IgD-negative memory B cell (primary cell): ENCODE measurements at regions not wholly inside any gene's neighbourhood (a gene's known extent, or its start where the extent isn't known, plus 50 kb on each side); places are given as distances from the start of the nearest gene placed in this dataset.
A peak's percentile ranks its signal among the peaks of the same experiment; 100 is the strongest.

Source experiments
- H3K27ac Mint-ChIP-seq, 3 donors: one replicate each; pipeline ENCODE4 v1.8.0; 2020 to 2022; ENCODE audit warnings: mild to moderate bottlenecking in 3 of 3, mixed read lengths in 3 of 3, moderate library complexity in 1 of 3
- H3K27me3 Mint-ChIP-seq: one replicate; pipeline ENCODE4 v1.8.0; 2021; ENCODE audit warnings: mixed read lengths
- H3K36me3 Mint-ChIP-seq: one replicate; pipeline ENCODE4 v1.8.0; 2020; ENCODE audit warnings: mild to moderate bottlenecking, mixed read lengths
- H3K4me1 Mint-ChIP-seq, 3 donors: one replicate each; pipeline ENCODE4 v1.8.0; 2020 to 2022; ENCODE audit warnings: mixed read lengths in 3 of 3, mild to moderate bottlenecking in 1 of 3
- H3K4me3 Mint-ChIP-seq, 4 donors: one replicate each; pipeline ENCODE4 v1.8.0; 2020 to 2022; ENCODE audit warnings: mild to moderate bottlenecking in 4 of 4, mixed read lengths in 4 of 4, moderate library complexity in 3 of 4
- H3K9me3 Mint-ChIP-seq, 3 donors: one replicate each; pipeline ENCODE4 v1.8.0; 2020 to 2021; ENCODE audit warnings: mixed read lengths in 3 of 3, mild to moderate bottlenecking in 1 of 3

DNA sequence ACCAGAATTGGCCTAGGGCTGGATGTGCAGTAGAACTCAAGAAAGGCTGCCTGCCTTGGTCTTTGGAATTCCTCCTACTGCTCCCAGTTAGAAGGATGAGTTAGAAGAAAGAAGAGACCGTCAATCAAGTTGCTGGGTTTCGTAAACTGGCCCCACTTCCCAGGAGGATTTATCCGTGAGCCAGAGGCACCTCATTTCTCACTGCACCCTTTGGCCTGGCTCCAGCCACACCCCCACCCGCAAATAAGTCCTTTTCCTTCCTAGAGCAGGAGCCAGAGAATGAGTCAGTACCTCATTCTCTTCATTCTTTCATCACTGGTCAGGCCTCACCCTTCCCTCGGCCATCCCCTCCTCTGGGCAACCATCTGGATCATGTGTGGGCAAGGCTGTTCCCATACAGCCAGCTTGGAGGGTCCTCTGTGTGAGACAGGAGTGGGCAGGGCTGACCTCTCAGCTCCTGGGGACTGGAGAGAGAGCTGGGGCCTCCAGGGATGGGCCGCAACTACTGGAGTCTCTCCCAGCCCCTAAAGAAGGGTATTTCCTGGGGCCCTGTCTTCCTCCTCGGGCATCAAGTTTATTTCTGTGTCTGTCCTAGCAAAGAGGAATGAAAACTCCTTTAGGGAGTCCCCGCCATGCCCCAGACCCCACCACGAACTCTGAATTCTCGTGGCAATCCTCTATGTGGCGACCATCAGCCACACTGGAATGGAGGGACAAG is 87.2 kb upstream of the DUSP5 start:
- Mint-ChIP-seq H3K9me3 (no peaks in the 10 kb centered on the region), H3K36me3 (peaks cover 1% of the 10 kb centered on the region), H3K4me3 (peak overlapping the region in 2 of 4 donors; percentile 67 to 71), H3K27me3 (peaks cover 33% of the 10 kb centered on the region), H3K4me1 (peaks cover 22 to 61% (median 54%) of the 10 kb centered on the region in 3 donors), H3K27ac (peak overlapping the region in 1 of 3 donors; percentile 52)

DNA sequence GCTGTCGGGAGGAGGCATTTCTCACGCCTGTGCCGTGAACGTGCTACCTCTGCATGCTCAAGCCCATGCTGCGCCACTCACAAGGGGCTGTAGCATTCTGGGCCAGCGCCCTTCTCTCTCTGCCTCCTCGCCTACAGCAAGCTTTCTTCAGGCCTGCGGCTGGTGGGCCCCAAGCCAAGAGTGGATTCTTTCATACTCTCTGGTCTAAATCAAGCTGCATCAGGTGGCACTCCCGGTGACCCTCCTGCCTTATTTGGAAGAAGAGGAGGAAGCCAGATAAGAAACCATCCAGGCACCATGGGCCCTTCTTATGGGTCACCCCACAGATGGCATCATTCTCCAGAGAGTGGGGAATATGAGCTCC is 86.7 kb upstream of the DUSP5 start:
- peaks cover 31% of the 10 kb centered on the region for H3K27me3 Mint-ChIP-seq
- peaks cover 1% of the 10 kb centered on the region for H3K36me3 Mint-ChIP-seq
- H3K4me1 Mint-ChIP-seq = peaks cover 22 to 66% (median 60%) of the 10 kb centered on the region in 3 donors
- H3K27ac Mint-ChIP-seq = peak overlapping the region in 1 of 3 donors; percentile 52
- H3K4me3 Mint-ChIP-seq = no peak overlapping the region
- H3K9me3 Mint-ChIP-seq = no peaks in the 10 kb centered on the region

DNA sequence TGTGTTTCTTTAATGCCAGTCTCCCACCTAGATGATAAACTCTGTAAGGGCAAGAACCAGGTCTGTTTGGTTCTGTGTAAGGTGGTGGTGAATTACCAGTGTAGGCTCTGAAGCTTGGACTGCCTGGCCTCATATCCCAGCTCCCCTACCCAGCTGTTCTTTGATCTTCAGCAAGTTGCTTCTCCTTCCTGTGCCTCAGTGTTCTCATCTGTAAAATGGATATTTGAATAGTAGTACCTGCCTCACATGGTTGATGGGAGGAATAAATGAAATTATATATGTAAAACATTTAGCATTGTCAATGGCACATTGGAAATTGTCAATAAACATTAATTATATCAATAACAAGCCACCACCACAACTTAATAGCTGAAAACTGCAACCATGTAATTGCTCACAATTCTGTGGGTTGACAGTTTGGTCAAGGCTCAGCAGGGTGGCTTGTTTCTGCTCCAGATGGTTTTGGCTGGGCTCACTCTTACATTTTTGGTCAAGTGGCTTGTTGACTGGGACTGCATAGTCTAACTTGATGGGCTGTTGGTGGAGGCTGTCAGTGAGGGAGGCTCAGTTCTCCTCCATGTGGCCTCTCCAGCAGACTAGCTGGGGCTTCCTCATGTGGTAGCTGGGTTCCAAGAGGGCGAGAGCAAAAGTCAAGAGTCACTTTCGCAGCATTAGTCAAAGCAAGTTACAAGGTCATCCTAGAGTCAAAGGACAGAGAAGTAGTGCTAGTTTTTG is 84.5 kb upstream of the DUSP5 start:
- Mint-ChIP-seq H3K27ac (peak overlapping the region; percentile 23 to 90 (median 65)), H3K27me3 (peaks cover 14% of the 10 kb centered on the region), H3K9me3 (no peaks in the 10 kb centered on the region), H3K4me3 (peak overlapping the region in 1 of 4 donors; percentile 82), H3K36me3 (peaks cover 1% of the 10 kb centered on the region), H3K4me1 (peaks cover 22 to 65% (median 52%) of the 10 kb centered on the region in 3 donors)

DNA sequence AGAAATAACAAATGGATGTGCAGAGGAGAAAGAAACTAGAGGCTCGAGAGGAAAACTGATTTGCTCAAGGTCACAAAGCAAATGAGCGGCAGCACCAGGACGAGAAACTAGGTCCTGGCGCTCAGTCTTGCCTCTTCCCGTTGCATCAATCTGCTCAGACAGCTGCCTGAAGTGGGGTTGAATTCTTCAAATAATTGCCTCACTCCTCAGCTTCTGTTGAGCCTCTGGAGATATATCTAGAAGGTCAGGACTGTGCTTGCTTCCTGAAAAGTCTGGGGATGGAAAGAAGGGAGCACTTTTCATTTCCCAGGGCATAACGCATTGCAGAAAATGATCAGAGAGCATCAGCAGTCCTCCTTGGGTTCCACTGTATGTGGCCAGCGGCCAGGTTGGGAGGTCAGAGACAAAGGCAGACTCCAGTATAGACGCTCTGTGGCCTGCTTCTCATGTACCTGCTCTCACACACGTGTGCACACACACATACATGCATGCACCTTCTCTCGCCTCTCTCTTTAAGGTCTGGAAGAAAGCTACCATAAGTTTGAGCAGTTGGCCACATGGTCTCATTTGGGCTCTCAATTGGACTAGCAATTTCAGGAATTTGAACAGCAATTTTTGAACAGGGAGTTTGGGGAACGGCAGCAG is 83.7 kb upstream of the DUSP5 start:
- H3K27me3 Mint-ChIP-seq = peaks cover 14% of the 10 kb centered on the region
- peak overlapping the region; percentile 23 to 90 (median 65) for H3K27ac Mint-ChIP-seq
- H3K4me1 Mint-ChIP-seq = peaks cover 22 to 59% (median 55%) of the 10 kb centered on the region in 3 donors
- H3K4me3 Mint-ChIP-seq = peak overlapping the region; percentile 7 to 88 (median 65)
- no peaks in the 10 kb centered on the region for H3K9me3 Mint-ChIP-seq
- peaks cover 1% of the 10 kb centered on the region for H3K36me3 Mint-ChIP-seq

DNA sequence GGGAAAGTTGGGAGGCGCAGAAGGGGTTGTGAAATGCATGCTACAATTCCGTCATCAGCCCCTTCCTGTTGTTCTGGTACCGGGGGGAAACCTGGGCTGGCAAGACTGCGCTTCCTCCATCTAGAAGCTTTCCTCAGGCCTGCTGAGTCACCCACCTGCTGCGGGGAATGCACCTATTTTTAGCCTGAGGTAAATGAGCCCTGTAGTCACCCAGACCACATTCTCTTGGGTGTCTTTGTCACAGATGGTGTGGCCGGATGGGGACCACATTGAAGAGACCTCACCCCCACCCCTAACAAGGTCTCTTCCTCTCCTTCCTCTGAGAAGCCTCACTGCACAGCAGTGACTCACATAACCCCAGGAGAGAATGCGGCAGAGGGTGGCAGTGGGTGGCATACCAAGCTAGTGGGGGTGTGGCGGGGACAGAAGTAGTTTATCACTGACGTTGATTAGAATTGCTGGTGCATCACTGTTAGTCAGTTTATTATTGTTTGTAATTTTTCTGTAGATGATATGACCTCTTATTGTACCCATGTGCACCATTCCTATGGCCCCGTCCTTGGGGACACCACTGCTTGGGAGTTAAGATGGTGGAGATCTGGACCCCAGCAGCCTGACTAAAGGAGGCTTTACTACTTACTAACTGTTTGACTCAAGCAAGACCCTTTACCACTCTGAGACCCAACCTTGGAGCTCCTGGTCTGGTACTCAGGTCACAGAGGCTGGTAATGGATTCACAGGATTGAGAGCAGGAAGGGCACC is 83.0 kb upstream of the DUSP5 start:
- peaks cover 1% of the 10 kb centered on the region for H3K36me3 Mint-ChIP-seq
- peaks cover 22 to 57% (median 49%) of the 10 kb centered on the region in 3 donors for H3K4me1 Mint-ChIP-seq
- peak overlapping the region; percentile 21 to 90 (median 65) for H3K27ac Mint-ChIP-seq
- H3K9me3 Mint-ChIP-seq = no peaks in the 10 kb centered on the region
- peak overlapping the region; percentile 7 to 88 (median 65) for H3K4me3 Mint-ChIP-seq
- H3K27me3 Mint-ChIP-seq = peaks cover 20% of the 10 kb centered on the region

DNA sequence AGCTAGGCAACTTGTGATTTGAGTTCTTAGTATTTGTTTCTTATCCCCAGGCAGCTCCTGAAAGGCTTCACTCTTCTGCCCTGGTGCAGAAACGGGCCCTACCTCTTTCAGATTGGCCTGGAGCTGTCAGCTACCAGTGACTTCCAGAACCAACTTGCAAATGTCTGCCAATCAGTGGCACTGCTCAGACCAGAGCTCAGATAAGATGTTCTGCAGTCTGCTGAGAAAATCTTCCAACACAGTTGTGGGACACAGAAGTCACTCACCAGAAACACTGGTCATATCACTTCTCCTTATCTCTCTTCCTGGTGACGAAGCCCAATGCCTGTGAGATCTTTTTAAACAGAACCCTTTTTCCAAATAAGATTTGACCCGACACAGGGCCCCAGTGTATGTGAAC is 81.9 kb upstream of the DUSP5 start:
- Mint-ChIP-seq H3K36me3 (no peaks in the 10 kb centered on the region), H3K27ac (peak overlapping the region in 1 of 3 donors; percentile 5), H3K4me1 (peaks cover 29 to 53% (median 45%) of the 10 kb centered on the region in 3 donors), H3K27me3 (peaks cover 21% of the 10 kb centered on the region), H3K9me3 (no peaks in the 10 kb centered on the region), H3K4me3 (peak overlapping the region in 1 of 4 donors; percentile 68)

DNA sequence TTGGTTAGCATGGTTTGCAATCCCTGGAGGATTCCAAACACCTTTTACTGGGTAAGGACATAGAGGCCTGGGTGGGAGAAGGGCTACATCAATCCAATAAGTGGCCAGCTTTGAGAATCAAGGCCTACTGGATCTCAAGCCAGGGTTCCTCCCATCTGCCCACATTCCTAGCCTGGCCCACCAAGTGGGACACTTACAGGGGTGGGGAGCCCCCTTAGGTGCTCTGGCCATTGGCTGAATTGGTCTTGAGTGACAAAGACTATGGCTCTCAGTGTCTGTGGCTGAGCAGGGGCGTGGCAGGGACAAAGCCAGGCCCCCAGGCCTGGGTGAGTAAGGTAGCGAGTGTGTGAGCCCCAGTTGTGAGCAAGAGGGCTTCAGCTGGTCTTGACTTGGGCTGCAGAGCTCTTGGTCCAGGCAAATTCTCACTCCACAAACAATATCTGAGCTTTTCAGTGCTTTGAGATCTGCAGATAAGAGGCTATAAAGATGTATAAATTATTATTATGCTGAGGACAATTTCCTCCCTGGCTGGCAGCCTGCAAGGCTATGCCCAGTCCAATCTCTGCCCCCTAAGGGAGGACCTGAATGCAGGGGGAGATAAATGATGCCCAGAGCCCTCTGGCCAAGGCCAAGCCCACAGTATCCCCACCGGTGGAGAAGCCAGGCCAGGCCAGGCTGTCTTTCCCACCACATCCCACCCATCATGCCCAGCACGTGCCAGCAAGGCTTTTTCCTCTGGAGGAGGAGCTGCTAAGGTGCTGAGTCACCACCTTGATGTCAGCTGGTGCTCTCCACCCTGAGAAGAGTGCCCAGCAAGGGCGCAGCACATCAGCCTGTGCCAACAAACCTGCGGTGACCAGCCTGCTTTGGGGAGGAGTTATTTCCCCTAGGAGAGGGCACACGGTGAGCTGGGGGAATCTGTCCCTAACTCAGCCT is 80.7 kb upstream of the DUSP5 start:
- no peak overlapping the region for H3K27ac Mint-ChIP-seq

DNA sequence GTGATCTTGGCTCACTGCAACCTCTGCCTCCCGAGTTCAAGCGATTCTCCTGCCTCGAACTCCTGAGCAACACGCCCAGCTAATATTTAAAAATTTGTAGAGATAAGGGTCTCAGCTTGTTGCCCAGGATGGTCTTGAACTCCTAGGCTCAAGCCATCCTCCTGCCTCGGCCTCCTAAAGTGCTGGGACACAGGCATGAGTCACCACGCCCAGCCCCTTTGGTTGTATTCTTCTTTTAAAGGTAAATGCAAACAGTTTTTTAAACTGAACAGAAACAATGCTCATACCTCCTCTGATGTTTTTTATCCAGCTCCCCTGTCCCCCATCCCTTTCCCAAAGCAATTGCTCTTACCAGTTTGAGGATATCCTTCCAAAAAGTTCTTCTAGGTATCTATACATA is 79.5 kb upstream of the DUSP5 start:
- Mint-ChIP-seq H3K4me3 (no peak overlapping the region), H3K9me3 (no peaks in the 10 kb centered on the region), H3K27me3 (peaks cover 27% of the 10 kb centered on the region), H3K27ac (no peak overlapping the region), H3K36me3 (peaks cover 2% of the 10 kb centered on the region), H3K4me1 (peaks cover 32 to 45% (median 38%) of the 10 kb centered on the region in 3 donors)

More for the DNA sequence above, 80.7 kb upstream of the DUSP5 start:
- Mint-ChIP-seq H3K36me3 (peaks cover 2% of the 10 kb centered on the region), H3K9me3 (no peaks in the 10 kb centered on the region), H3K4me3 (peak overlapping the region in 1 of 4 donors; percentile 44), H3K4me1 (peaks cover 38 to 56% (median 41%) of the 10 kb centered on the region in 3 donors), H3K27me3 (peaks cover 27% of the 10 kb centered on the region)

DNA sequence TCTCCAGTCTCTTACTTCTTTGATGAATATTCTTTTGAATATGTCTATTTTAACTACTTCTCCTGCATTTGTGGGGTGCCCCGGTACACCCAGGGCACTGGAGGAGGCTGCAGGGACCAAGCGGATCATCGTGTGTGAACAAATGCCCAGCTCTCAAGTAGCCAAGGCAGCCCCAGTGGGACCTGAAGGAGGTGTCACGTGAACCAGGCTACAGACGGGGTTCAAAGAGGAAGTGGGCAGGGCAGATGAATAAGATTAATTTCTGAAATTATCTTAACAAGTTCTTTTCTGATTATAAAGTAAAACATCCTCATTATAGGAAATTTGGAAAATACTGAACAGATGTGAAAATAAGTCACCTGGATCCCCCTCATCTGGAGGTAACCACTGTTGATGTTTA is 78.4 kb upstream of the DUSP5 start:
- H3K27me3 Mint-ChIP-seq = peaks cover 27% of the 10 kb centered on the region
- peaks cover 30 to 35% (median 33%) of the 10 kb centered on the region in 3 donors for H3K4me1 Mint-ChIP-seq
- peak overlapping the region in 2 of 3 donors; percentile 1 to 96 for H3K27ac Mint-ChIP-seq
- peaks cover 2% of the 10 kb centered on the region for H3K36me3 Mint-ChIP-seq
- no peaks in the 10 kb centered on the region for H3K9me3 Mint-ChIP-seq
- H3K4me3 Mint-ChIP-seq = no peak overlapping the region

DNA sequence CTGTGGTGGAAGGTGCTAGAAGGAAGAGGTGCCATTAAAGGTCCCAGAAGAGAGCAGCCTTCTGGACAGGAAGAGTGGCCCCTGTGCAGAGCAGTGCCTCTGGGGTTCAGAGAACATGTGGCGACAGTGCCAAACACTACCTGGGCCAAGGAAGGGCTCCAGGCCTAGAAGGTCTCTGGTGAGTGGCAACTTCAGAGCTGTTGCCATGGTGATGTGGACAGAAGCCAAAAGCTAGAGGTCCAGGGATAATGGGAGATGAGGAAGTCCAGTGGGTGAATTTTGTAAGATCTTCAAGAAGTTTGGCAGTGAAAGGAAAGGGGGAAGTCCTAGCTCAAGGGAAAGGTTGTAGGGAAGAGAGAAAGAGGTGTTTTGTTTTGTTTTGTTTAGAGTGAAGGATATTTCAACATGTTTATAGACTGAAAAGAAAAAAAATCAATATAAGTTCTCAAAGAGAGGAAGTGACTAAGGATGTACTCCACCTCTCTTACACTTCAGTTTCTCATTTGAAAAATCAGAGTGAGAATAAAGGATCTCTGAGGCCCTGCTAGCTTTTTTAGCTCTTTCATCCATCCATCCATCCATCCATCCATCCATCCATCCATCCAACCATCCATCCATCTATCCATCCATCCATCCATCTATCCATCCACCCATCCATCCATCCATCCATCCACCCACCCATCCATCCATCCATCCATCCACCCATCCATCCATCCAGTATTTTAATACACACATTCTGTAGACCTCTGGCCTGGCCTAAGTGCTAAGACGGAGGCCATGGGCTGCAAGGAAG is 77.1 kb upstream of the DUSP5 start:
- Mint-ChIP-seq H3K9me3 (no peaks in the 10 kb centered on the region), H3K4me3 (peak overlapping the region in 1 of 4 donors; percentile 46), H3K27ac (peak overlapping the region in 1 of 3 donors; percentile 8), H3K4me1 (peaks cover 22 to 23% (median 22%) of the 10 kb centered on the region in 3 donors), H3K27me3 (peaks cover 27% of the 10 kb centered on the region), H3K36me3 (peaks cover 2% of the 10 kb centered on the region)

DNA sequence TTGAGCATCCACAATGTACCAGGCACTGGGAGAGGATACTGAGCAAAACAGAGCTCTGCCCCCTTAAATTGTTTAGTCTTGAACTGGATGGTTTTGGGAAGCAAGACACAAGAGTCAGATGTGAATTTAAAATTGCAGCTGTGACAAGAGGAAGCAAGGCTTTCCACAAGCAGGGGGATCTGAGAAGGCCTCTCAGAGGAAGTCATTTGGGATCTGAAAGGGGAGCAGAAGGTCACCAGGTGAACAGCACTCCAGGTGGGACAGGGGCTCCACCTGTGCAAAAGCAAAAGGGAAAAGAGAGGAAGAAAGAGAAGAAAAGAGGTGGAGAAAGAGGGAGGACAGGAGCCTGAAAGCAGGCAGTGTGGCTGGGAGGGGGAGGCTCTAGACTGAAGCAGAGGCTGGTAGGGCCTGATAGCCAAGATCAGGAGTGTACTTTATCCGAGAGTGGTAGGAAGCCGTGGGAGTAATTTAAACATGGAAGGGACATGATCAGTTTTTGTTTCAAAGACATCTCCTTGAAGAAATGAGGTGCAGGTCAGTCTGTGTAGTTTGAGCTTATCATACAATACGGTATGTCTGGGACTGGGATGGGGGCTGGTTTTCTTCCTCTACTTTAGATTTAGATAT is 76.1 kb upstream of the DUSP5 start:
- peaks cover 27% of the 10 kb centered on the region for H3K27me3 Mint-ChIP-seq
- H3K4me3 Mint-ChIP-seq = peak overlapping the region in 1 of 4 donors; percentile 84
- peaks cover 2% of the 10 kb centered on the region for H3K36me3 Mint-ChIP-seq
- peaks cover 24 to 29% (median 27%) of the 10 kb centered on the region in 3 donors for H3K4me1 Mint-ChIP-seq
- no peaks in the 10 kb centered on the region for H3K9me3 Mint-ChIP-seq
- H3K27ac Mint-ChIP-seq = peak overlapping the region in 1 of 3 donors; percentile 71

DNA sequence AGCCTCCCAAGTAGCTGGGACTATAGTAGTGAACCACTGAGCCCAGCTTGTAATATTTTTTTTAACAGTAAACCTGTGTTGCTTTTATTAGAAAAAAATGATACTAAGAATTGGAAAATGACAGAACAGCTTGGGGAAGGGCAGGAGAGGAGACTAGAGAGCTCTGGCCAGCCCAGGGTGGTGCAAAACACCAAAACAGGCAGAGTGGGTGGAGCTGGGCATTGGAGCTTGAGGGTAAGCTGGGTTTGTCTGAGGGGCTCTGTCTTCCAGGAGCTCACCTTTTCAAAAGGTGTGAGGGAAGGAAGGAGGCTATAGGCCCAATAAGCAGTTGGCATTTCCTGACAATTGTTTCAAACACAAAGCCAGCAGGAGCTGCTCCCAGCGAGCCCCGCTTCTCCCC is 75.2 kb upstream of the DUSP5 start:
- Mint-ChIP-seq H3K27ac (no peak overlapping the region), H3K27me3 (peaks cover 27% of the 10 kb centered on the region), H3K4me3 (no peak overlapping the region), H3K4me1 (peaks cover 28 to 33% (median 33%) of the 10 kb centered on the region in 3 donors), H3K36me3 (peaks cover 2% of the 10 kb centered on the region), H3K9me3 (no peaks in the 10 kb centered on the region)

DNA sequence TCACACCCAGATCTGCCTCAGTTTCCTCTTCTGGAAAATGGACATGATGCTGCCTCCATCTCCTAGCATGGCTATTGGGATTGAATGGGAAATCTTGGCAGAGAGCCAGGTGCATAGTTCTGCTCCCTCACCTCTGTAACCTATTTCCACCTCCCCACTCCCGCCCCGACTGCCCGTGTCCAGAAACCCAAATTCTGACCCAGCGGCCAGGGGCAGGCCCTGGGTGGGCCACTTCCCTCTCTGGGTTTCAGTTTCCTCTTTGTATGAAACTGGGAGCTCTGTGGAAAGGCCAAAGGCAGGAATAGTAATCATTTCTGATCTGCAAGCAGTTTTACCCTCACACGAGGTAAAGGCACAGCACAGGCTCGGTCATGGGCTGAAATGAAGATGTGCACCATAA is 74.1 kb upstream of the DUSP5 start:
- Mint-ChIP-seq H3K4me3 (no peak overlapping the region), H3K4me1 (peaks cover 25 to 33% (median 33%) of the 10 kb centered on the region in 3 donors), H3K27ac (no peak overlapping the region), H3K9me3 (no peaks in the 10 kb centered on the region), H3K36me3 (peaks cover 2% of the 10 kb centered on the region), H3K27me3 (peaks cover 27% of the 10 kb centered on the region)
